ENCODE measurements at regions not wholly inside any gene's neighbourhood (a gene's known extent, or its start where the extent isn't known, plus 50 kb on each side); places are given as distances from the start of the nearest gene placed in this dataset.

DNA sequence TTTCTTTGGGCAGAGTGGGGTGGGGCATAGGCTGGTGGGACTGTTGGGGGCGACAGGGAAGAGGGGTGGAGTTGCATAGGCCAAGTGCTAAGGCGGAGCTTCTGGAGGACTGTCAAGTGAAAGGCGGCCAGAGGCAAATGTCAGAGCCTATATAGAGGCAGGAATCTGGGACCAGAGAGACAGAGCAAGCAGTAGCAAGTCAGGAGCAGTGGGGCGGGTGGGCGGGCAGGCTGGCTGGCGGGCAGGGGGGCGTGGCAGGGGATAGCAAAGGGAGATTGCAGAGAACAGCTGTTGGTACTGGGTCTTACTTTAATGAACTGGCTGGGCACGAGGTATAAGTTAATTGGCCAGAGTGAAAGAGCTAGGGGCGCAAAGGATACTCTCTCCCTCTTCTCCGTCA lies 89.8 kb downstream of the RTL9 start:
- no peak overlapping the region for H3K27ac ChIP-seq (ENCODE audit: low read length)
- ATAC-seq (no peak), DNase-seq (ENCODE audit: low read depth, low spot score) (no peak)
- TF ChIP-seq POLR2AphosphoS5 (IDR thresholded peaks at IDR 0.05; ENCODE audit: low read depth, low read length) (no peak), TCF7L2 (IDR thresholded peaks at IDR 0.05; ENCODE audit: low read depth, low read length) (no peak), SIN3A (IDR thresholded peaks at IDR 0.05; ENCODE audit: borderline replicate concordance, insufficient read depth, low read depth, low read length) (no peak)
- TF ChIP-seq, protein P1, sequence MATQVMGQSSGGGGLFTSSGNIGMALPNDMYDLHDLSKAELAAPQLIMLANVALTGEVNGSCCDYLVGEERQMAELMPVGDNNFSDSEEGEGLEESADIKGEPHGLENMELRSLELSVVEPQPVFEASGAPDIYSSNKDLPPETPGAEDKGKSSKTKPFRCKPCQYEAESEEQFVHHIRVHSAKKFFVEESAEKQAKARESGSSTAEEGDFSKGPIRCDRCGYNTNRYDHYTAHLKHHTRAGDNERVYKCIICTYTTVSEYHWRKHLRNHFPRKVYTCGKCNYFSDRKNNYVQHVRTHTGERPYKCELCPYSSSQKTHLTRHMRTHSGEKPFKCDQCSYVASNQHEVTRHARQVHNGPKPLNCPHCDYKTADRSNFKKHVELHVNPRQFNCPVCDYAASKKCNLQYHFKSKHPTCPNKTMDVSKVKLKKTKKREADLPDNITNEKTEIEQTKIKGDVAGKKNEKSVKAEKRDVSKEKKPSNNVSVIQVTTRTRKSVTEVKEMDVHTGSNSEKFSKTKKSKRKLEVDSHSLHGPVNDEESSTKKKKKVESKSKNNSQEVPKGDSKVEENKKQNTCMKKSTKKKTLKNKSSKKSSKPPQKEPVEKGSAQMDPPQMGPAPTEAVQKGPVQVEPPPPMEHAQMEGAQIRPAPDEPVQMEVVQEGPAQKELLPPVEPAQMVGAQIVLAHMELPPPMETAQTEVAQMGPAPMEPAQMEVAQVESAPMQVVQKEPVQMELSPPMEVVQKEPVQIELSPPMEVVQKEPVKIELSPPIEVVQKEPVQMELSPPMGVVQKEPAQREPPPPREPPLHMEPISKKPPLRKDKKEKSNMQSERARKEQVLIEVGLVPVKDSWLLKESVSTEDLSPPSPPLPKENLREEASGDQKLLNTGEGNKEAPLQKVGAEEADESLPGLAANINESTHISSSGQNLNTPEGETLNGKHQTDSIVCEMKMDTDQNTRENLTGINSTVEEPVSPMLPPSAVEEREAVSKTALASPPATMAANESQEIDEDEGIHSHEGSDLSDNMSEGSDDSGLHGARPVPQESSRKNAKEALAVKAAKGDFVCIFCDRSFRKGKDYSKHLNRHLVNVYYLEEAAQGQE (IDR thresholded peaks at IDR 0.05; ENCODE audit: insufficient read depth in 1 of 2, low read depth in 2 of 2, low read length in 1 of 2) = no peak
- TF ChIP-seq, protein P2, sequence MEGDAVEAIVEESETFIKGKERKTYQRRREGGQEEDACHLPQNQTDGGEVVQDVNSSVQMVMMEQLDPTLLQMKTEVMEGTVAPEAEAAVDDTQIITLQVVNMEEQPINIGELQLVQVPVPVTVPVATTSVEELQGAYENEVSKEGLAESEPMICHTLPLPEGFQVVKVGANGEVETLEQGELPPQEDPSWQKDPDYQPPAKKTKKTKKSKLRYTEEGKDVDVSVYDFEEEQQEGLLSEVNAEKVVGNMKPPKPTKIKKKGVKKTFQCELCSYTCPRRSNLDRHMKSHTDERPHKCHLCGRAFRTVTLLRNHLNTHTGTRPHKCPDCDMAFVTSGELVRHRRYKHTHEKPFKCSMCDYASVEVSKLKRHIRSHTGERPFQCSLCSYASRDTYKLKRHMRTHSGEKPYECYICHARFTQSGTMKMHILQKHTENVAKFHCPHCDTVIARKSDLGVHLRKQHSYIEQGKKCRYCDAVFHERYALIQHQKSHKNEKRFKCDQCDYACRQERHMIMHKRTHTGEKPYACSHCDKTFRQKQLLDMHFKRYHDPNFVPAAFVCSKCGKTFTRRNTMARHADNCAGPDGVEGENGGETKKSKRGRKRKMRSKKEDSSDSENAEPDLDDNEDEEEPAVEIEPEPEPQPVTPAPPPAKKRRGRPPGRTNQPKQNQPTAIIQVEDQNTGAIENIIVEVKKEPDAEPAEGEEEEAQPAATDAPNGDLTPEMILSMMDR (IDR thresholded peaks at IDR 0.05) = no peak
- no peaks in the 10 kb centered on the region for H3K36me3 ChIP-seq (ENCODE audit: control insufficient read depth, insufficient read depth, low read length)
- no peak overlapping the region for H3K4me3 ChIP-seq (ENCODE audit: low read depth in 2 of 2, low read length in 2 of 2)
- no peaks in the 10 kb centered on the region for H3K9me3 ChIP-seq (ENCODE audit: control insufficient read depth, insufficient read depth, low read depth, low read length)
- BruUV-seq (replicated peaks) = no TSS peak
- H3K4me1 ChIP-seq (ENCODE audit: control insufficient read depth, insufficient read depth, low read length) = no peaks in the 10 kb centered on the region
- H3K27me3 ChIP-seq (ENCODE audit: control insufficient read depth, insufficient read depth, low read length) = peaks cover 22% of the 10 kb centered on the region
- intact Hi-C loops (cut with micrococcal nuclease; ENCODE audit: unreplicated experiment) = loop anchor here (10.0 kb wide), 1 partner anchor 796 kb away; no protein-coding TSS in a partner anchor
- in situ Hi-C loops (cut with HindIII; ENCODE audit: low pct_unique_long_range_greater_than_20kb, low sequenced_read_pairs) = no loop called here
- ChIA-PET POLR2A (no interaction called here), CTCF (interaction anchor here (0.5 kb wide), 1 partner anchor 27 kb away, joined by 3 read pairs; no protein-coding TSS in a partner anchor)

DNA sequence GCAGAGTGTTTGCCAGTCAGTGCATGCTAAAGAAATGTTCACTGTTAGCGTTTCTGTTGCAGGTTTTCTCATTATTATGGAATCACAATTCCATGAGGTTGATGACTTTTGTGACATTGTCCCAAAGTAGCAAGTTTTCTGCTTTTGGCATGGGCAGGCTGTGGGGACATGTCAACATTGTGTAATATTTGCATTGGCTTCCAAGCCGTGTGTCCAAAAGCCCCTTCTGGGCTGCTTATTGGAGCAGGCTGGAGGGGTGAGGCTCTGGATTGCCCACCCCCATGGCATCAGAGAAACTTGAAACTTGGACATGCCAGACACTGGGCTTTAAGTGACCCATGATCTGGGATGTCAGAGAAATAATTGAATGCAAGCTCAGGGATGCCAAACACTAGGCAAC lies 90.7 kb downstream of the RTL9 start:
- Histone ChIP-seq H3K9me3 (ENCODE audit: control insufficient read depth, insufficient read depth, low read depth, low read length) (no peaks in the 10 kb centered on the region), H3K4me3 (ENCODE audit: low read depth in 2 of 2, low read length in 2 of 2) (no peak overlapping the region), H3K27me3 (ENCODE audit: control insufficient read depth, insufficient read depth, low read length) (peaks cover 18% of the 10 kb centered on the region), H3K4me1 (ENCODE audit: control insufficient read depth, insufficient read depth, low read length) (no peaks in the 10 kb centered on the region), H3K36me3 (ENCODE audit: control insufficient read depth, insufficient read depth, low read length) (no peaks in the 10 kb centered on the region), H3K27ac (ENCODE audit: low read length) (no peak overlapping the region)
- no TSS peak for BruUV-seq (replicated peaks)
- CTCF ChIA-PET = interaction anchor here (0.5 kb wide), 1 partner anchor 27 kb away, joined by 3 read pairs; no protein-coding TSS in a partner anchor
- TF ChIP-seq POLR2AphosphoS5 (IDR thresholded peaks at IDR 0.05; ENCODE audit: low read depth, low read length) = no peak
- TF ChIP-seq, protein P1 (IDR thresholded peaks at IDR 0.05; ENCODE audit: insufficient read depth in 1 of 2, low read depth in 2 of 2, low read length in 1 of 2) = no peak
- TF ChIP-seq, protein P2 (IDR thresholded peaks at IDR 0.05) = no peak
- no peak for TF ChIP-seq TCF7L2 (IDR thresholded peaks at IDR 0.05; ENCODE audit: low read depth, low read length)
- TF ChIP-seq SIN3A (IDR thresholded peaks at IDR 0.05; ENCODE audit: borderline replicate concordance, insufficient read depth, low read depth, low read length) = no peak
- no peak for ATAC-seq
- POLR2A ChIA-PET = no interaction called here
- intact Hi-C loops (cut with micrococcal nuclease; ENCODE audit: unreplicated experiment) = loop anchor here (10.0 kb wide), 1 partner anchor 795 kb away; no protein-coding TSS in a partner anchor
- in situ Hi-C loops (cut with HindIII; ENCODE audit: low pct_unique_long_range_greater_than_20kb, low sequenced_read_pairs) = no loop called here
- DNase-seq (ENCODE audit: low read depth, low spot score) = no peak

Data from Panc1 (cell line).